Transverse colon (tissue), 4 donors: ENCODE measurements at regions not wholly inside any gene's neighbourhood (a gene's known extent, or its start where the extent isn't known, plus 50 kb on each side); places are given as distances from the start of the nearest gene placed in this dataset.

Experiments used
- DNase-seq: peaks from one replicate; pipeline ENCODE4 v3.0.0-alpha.2; 2019
- H3K27ac ChIP-seq, 4 donors: fragments of 200-600 bp; sonication (generic); 2 replicates each; pipeline ENCODE4 v1.5.1; 2016 to 2018; ENCODE audit warnings: inconsistent platforms in 4 of 4
- H3K27me3 ChIP-seq: fragments of 200-600 bp; sonication (generic); 2 replicates; pipeline ENCODE4 v1.5.1; 2017; ENCODE audit warnings: inconsistent platforms
- H3K36me3 ChIP-seq, 4 donors: fragments of 200-600 bp; sonication (generic); 2 replicates each; pipeline ENCODE4 v1.5.1; 2017 to 2019; ENCODE audit warnings: inconsistent platforms in 4 of 4
- H3K4me1 ChIP-seq, 4 donors: fragments of 200-600 bp; sonication (generic); 2 replicates each; pipeline ENCODE4 v1.5.1; 2017 to 2020; ENCODE audit warnings: inconsistent platforms in 4 of 4
- H3K4me3 ChIP-seq, 4 donors: fragments of 200-600 bp; sonication (generic); 1 replicate in 1 of 4; 2 replicates in 3 of 4; pipeline versions ENCODE4 v1.5.1 to v1.6.1; 2017 to 2019; ENCODE audit warnings: inconsistent platforms in 4 of 4
- H3K9me3 ChIP-seq, 2 donors: fragments of 200-600 bp; sonication (generic); 2 replicates each; pipeline ENCODE4 v1.5.1; 2017 to 2019; ENCODE audit warnings: inconsistent platforms in 2 of 2
- CTCF ChIP-seq, 5 experiments: fragments of 200-600 bp in 3 of 5; fragments of 450-650 bp in 2 of 5; sonication (generic) in 3 of 5; IDR thresholded peaks; 1 replicate in 2 of 5; 2 replicates in 3 of 5; pipeline ENCODE4 v1.5.1; 2016 to 2017; ENCODE audit warnings: antibody characterized with exemption in 5 of 5, inconsistent platforms in 3 of 5, mild to moderate bottlenecking in 2 of 5, moderate library complexity in 1 of 5
- EP300 ChIP-seq: sonication (generic); formaldehyde crosslinking; IDR thresholded peaks from one replicate; pipeline ENCODE4 v1.6.1; 2017; ENCODE audit warnings: antibody characterized with exemption, low read depth
- POLR2A ChIP-seq: fragments of 450-650 bp; IDR thresholded peaks from one replicate; pipeline ENCODE4 v1.6.1; 2016; ENCODE audit warnings: antibody characterized with exemption, mild to moderate bottlenecking, moderate library complexity
- POLR2AphosphoS5 ChIP-seq, 3 donors: sonication (generic); formaldehyde crosslinking; IDR thresholded peaks; one replicate each; pipeline ENCODE4 v1.6.1; 2016; ENCODE audit warnings: antibody characterized with exemption in 3 of 3
- WGBS, 2 donors: methylation state at CpG; one replicate each; pipeline ENCODE4 v1.1.5; 2018; ENCODE audit warnings: low coverage in 1 of 2; 5-methylcytosine and 5-hydroxymethylcytosine counted together
- in situ Hi-C, 4 donors: fragments of 200-750 bp; cut with MboI; loops; one replicate each; pipeline versions ENCODE4 v1.15.0 to v1.15.1; 2017; ENCODE audit warnings: low sequenced_read_pairs in 3 of 4, low pct_ligation_motif_present in 1 of 4, low pct_unique_long_range_greater_than_20kb in 1 of 4
- intact Hi-C: fragments of 100-400 bp; cut with DNase I; formaldehyde crosslinking; loops from one replicate; pipeline ENCODE4 v1.15.1; 2023; ENCODE audit warnings: low total_unique reads

DNA sequence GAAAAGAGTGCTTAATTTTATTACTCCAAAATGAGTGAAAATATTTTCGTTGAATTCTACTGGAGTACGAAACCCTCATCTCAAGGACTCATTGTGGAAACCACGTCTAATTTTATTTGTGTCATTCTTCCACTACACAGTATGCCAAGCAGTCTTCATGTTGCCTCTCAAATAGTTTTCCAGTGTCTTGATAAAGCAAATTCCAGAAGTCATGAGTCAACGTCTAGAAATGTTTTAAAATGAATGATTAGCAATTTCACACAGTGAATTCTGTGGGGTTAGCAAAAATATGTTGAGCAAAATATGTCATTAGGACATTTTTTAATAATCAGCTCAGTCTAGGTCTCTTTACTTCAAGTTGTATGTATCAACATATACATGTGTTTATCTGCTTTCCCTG, 865.5 kb downstream of the DSC3 start:
- H3K27ac ChIP-seq: no peak overlapping the region
- intact Hi-C loops (no loop called here), in situ Hi-C loops (no loop called here)
- TF ChIP-seq POLR2A: no peak
- no peak for TF ChIP-seq POLR2AphosphoS5 (IDR thresholded peaks at IDR 0.05)
- no peak for TF ChIP-seq CTCF (IDR thresholded peaks at IDR 0.05)
- TF ChIP-seq EP300: no peak
- no peaks in the 10 kb centered on the region for H3K36me3 ChIP-seq
- H3K4me1 ChIP-seq: no peaks in the 10 kb centered on the region
- no peaks in the 10 kb centered on the region for H3K27me3 ChIP-seq
- no peaks in the 10 kb centered on the region for H3K9me3 ChIP-seq
- 74 to 77% methylated on average over 4 of the region's 4 CpGs for WGBS, 2 donors
- DNase-seq: no peak
- no peak overlapping the region for H3K4me3 ChIP-seq

- TF ChIP-seq POLR2AphosphoS5 (IDR thresholded peaks at IDR 0.05) (no peak), POLR2A (no peak), EP300 (no peak), CTCF (IDR thresholded peaks at IDR 0.05) (no peak)
- Histone ChIP-seq H3K4me3 (no peak overlapping the region), H3K27ac (no peak overlapping the region), H3K27me3 (no peaks in the 10 kb centered on the region), H3K9me3 (no peaks in the 10 kb centered on the region), H3K4me1 (no peaks in the 10 kb centered on the region), H3K36me3 (no peaks in the 10 kb centered on the region)
- DNase-seq: no peak
- intact Hi-C loops (no loop called here), in situ Hi-C loops (no loop called here)
- 92 to 95% methylated on average over 8 to 19 of the region's 19 CpGs for WGBS, 2 donors
These were observed 866.8 kb downstream of the DSC3 start for GRCh38 chr18:30175621-30176225.

- no peak overlapping the region for H3K4me3 ChIP-seq
- in situ Hi-C loops (no loop called here), intact Hi-C loops (no loop called here)
- H3K36me3 ChIP-seq: no peaks in the 10 kb centered on the region
- no peak for DNase-seq
- H3K27ac ChIP-seq: no peak overlapping the region
- 98% methylated on average over 41 of the region's 52 CpGs; no CpG with 5 or more reads in 1 of the 2 donors for WGBS, 2 donors
- H3K27me3 ChIP-seq: no peaks in the 10 kb centered on the region
- no peaks in the 10 kb centered on the region for H3K9me3 ChIP-seq
- TF ChIP-seq POLR2A (no peak), POLR2AphosphoS5 (IDR thresholded peaks at IDR 0.05) (no peak), CTCF (IDR thresholded peaks at IDR 0.05) (no peak), EP300 (no peak)
- no peaks in the 10 kb centered on the region for H3K4me1 ChIP-seq
These were observed 867.4 kb downstream of the DSC3 start for GRCh38 chr18:30175061-30175574.

DNA sequence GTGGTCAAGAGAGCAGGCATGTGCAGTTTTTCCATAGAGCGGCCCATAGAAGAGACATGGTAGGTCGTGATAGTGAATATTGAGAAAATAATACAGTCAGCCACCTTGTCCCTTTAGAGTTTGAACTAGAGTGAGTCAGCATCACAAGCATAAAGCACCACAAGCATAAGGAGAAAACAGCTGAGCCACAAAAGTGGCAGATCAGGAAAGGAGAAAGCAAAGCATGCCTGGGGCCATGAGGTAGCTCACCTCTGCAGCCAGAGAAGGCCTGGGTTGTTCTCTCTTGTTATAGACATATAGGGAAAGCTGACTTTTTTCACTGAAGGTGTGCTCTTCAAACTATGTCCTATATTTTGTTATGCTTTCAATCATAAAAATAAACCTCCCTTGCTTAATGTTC, 879.0 kb downstream of the DSC3 start:
- Histone ChIP-seq H3K27me3 (no peaks in the 10 kb centered on the region), H3K36me3 (no peaks in the 10 kb centered on the region), H3K4me3 (no peak overlapping the region), H3K4me1 (no peaks in the 10 kb centered on the region), H3K9me3 (no peaks in the 10 kb centered on the region), H3K27ac (no peak overlapping the region)
- in situ Hi-C loops (no loop called here), intact Hi-C loops (no loop called here)
- TF ChIP-seq POLR2A (no peak), EP300 (no peak), CTCF (IDR thresholded peaks at IDR 0.05) (no peak), POLR2AphosphoS5 (IDR thresholded peaks at IDR 0.05) (no peak)
- no peak for DNase-seq
- WGBS, 2 donors: 82 to 83% methylated on average over 2 of the region's 2 CpGs
